ENCODE measurements at regions not wholly inside any gene's neighbourhood (a gene's known extent, or its start where the extent isn't known, plus 50 kb on each side); places are given as distances from the start of the nearest gene placed in this dataset.

DNA sequence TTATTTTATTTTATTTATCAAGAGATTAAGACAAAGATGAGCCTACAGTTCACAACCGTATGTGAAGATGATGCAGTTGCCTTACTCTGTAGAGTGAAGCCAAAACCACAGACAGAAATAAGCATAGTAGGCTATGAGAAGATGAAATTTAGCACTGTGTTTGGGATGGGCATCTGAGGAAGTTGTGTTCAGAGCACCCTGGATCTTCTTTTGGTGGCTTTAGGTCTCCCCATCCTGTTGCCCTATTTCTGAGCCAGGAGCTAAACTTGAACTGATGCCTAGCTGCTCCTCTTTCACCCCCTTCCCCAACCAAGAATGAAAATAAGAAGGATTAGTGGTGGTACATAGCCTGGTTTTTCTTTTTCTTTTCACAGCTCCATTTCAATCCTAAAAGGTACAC lies 328.1 kb upstream of the TBL1XR1 start:
- TF ChIP-seq, protein P1, sequence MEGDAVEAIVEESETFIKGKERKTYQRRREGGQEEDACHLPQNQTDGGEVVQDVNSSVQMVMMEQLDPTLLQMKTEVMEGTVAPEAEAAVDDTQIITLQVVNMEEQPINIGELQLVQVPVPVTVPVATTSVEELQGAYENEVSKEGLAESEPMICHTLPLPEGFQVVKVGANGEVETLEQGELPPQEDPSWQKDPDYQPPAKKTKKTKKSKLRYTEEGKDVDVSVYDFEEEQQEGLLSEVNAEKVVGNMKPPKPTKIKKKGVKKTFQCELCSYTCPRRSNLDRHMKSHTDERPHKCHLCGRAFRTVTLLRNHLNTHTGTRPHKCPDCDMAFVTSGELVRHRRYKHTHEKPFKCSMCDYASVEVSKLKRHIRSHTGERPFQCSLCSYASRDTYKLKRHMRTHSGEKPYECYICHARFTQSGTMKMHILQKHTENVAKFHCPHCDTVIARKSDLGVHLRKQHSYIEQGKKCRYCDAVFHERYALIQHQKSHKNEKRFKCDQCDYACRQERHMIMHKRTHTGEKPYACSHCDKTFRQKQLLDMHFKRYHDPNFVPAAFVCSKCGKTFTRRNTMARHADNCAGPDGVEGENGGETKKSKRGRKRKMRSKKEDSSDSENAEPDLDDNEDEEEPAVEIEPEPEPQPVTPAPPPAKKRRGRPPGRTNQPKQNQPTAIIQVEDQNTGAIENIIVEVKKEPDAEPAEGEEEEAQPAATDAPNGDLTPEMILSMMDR (IDR thresholded peaks at IDR 0.05; ENCODE audit: extremely low read depth, missing control alignments) = no peak
- no peak for DNase-seq (ENCODE audit: low spot score)

DNA sequence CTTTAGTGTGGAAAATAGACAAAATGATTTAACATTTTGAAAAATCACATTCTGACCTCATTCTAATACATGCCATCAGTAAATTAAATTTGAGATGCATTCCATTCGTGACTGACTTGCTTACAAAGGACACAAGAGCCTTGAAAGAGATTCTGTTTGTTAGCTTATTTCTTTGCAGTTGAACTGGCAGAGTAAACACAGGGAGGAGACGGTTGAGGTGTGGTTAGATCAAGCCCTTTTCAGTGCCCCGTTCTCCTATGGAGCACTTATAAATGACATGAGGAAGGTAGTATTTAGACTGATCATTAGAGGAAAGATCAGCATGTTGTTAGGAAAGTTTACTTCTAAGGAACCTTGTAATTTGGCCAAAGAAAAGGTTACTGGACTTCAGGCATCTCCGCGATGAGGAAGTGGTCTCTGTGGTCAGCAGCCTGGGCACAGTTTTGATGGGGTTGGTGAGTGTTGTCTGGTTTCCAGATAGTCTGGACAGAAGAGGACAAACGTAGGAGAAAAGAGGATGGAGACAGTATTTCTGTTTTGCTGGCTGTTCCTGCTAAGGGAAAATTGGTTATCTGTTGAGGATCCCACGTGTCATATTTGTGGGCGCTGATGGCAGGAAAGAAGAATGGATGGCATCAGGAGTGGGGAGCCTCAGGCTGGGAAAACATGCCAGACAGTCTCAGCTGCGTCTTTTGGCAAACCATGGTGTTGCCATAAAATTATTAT lies 328.9 kb upstream of the TBL1XR1 start:
- TF ChIP-seq, protein P1 (IDR thresholded peaks at IDR 0.05; ENCODE audit: extremely low read depth, missing control alignments) = no peak
- DNase-seq (ENCODE audit: low spot score) = no peak

DNA sequence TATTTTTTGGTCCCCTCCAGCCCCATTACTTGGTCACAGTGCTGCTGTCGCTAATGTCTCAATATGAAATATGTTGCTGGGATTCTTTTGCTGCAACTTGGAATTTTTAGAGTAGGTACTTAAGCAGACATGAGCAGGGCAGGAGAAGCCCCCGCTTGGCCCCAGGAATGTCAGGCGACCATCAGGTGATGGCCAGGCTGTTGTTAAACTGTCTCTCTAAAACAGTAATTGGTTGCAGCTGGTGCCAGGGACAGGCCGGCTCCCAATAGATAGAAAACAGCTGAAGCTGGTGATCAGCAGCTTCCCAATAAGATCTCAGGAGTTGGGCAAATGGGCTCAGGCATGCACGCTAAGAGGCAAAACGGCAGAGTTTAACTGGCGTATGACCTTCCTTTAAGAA lies 329.9 kb upstream of the TBL1XR1 start:
- TF ChIP-seq, protein P1 (IDR thresholded peaks at IDR 0.05; ENCODE audit: extremely low read depth, missing control alignments) = no peak
- DNase-seq (ENCODE audit: low spot score) = no peak

DNA sequence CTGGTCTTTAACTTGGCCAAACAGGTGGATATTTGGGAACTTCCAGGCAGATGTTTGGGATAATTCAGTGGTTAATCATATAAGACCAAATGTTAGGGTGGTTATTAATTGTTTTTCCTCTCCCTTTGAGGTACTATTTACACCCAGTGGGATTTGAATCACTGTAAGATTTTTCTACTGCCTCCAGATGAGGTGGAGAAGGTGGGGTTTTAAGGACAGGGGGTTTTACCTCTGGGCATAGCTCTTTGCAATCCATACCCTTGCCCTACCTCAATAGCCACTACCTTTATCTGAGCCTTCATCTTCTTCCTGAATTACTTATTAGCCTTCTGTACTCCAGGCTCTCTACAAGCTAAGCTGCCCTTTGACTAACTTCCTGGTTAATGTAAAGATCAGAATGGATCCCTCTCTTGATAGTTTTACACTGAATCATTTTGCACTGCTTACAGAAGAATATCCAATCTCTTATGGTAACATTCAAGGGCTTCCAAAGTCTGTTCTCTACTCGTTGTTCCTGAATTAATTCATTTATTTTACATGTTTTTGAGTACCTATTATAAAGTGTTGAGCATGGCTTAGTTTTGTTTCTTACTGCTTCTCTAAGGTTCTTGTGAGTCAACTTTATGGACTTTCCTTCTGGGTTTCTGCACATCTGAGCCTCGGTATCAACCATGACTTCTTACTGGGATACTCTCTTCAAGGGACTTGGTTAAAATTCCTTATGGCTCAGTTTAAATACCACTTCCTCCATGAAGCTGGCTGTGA lies 331.2 kb upstream of the TBL1XR1 start:
- TF ChIP-seq, protein P1 (IDR thresholded peaks at IDR 0.05; ENCODE audit: extremely low read depth, missing control alignments) = no peak
- DNase-seq (ENCODE audit: low spot score) = no peak

DNA sequence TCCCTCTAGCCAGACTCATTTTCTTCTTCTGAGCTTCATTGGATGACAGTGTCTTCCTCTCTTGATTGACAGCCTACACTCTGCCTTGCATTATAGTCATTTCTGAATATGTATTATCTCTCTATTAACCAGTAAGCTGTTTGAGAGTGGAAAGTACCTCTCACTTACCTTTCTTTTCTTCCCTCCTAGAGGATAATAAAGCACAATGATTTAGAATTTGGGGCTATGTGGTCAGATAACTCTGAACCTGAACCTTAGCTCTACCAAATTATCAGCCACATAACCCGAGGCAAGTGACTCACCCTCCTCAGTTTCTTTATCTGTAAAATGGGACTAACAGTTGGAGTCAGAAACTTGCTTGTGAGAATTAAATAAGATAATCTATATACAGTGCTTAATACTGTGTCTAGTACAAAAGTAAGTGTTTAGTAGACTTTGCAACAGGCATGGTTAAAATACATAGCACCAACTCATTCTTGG lies 331.8 kb upstream of the TBL1XR1 start:
- TF ChIP-seq, protein P1 (IDR thresholded peaks at IDR 0.05; ENCODE audit: extremely low read depth, missing control alignments) = no peak

DNA sequence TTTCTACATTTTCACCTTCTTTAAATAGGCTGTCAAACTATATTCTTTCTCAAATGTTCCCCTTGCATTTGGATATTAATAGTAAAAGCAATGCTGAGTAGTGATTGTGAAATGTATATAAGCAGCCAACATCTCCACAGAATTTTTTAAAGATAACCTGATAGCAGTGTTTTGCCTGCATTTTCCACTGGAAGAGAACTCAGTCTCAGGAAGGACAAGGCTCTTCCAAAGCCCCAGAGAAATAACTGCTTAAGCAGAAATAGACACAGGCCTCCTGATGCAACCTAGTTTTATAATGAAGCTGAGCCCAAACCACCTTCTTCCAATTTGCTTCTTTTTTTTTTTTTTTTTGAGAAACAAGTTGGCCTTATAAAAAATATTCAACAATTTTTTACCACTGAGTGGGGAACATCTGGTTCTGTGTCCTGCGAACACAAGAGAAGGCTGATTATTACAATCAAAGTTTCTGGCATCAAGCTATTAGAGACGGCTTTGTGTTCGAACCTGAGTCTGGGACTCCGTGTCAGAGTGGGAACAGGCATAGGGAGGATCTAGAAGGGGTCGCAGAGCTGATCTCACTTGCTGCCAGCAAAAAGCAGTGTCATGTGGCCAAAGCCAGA lies 332.5 kb upstream of the TBL1XR1 start:
- no peak for DNase-seq (ENCODE audit: low spot score)

More for the DNA sequence above, 331.8 kb upstream of the TBL1XR1 start:
- no peak for DNase-seq (ENCODE audit: low spot score)

More for the DNA sequence above, 332.5 kb upstream of the TBL1XR1 start:
- TF ChIP-seq, protein P1 (IDR thresholded peaks at IDR 0.05; ENCODE audit: extremely low read depth, missing control alignments) = no peak
